GM21447 (cell line): ENCODE measurements at regions not wholly inside any gene's neighbourhood (a gene's known extent, or its start where the extent isn't known, plus 50 kb on each side); places are given as distances from the start of the nearest gene placed in this dataset.

Experiments
- ATAC-seq: cut with Tn5 transposase; IDR thresholded peaks from one replicate; pipeline ENCODE4 v1.9.1; 2021; ENCODE audit not compliant: unreplicated experiment

DNA sequence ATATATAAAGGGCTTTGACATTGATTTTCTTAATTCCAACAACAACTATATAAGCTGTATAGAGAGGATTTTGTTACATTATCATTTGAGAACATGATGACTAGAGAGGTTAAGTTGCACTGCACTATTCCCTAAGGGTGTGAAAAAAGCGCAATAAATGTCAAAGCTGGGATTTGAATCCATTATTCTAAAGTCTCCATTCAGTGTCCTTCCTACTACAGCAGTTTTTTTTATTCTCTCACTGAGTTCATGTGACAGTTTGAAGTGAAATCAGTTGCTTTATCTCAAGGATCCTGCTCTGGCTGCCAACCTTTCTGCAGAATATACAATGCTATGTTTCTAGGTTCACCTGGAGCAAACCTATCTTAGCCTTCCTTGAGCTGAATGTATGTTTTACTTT lies 177.5 kb downstream of the ANKRD50 start:
- ATAC-seq: no peak

DNA sequence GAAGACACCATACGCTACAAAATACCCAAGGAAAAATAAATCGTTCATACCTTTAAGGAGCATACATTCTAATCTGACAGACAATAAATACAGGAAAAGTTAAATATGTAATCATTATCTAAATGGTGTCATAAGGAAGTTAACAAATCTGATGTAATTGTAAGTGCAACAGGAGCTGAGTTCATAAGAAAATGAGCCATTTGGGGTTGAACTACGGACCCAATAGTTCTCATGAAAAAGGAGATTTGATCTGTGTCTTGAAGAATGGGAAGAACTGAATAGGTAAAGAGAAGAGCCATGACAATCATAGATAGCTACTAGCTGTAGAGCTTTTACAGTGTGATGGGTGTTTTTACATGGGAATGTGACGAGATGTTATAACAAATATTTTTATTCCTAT lies 175.6 kb downstream of the ANKRD50 start:
- no peak for ATAC-seq

DNA sequence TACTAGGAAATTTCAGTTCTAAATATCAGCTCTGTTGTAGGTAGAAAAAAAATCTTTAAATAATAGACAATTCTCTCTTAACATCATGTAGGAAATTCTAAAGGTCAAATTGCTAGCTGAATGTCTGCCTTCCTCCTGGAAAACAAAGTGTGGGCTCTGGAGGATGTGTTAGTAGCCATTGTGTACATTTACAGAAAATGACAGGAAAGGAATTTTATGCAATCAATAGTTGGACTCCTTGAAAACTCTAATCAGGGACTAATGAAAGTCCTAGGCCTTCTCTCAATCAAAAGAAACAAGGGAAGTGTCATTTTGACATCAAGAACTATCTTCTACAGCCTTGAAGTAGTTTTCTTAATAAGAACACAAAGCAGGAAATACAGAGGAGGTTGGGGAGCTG lies 174.6 kb downstream of the ANKRD50 start:
- ATAC-seq: no peak

DNA sequence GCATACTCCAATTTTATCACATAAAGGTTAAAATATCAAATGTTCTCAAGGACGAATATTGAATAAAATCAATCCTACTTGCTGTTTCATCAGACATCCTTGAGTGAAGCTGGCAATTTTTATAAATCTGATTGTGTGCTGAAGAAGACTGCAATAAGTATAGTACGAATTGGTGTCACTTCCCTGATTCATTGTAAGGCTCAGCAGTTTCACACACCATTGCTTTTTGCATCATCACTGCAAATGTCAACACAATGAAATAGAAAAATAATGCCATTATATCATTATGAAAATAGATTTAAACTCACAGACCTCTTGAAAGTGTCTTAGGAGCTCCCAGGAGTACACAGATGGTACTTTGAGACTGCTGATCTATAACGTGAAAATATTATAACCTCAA lies 172.5 kb downstream of the ANKRD50 start:
- no peak for ATAC-seq

DNA sequence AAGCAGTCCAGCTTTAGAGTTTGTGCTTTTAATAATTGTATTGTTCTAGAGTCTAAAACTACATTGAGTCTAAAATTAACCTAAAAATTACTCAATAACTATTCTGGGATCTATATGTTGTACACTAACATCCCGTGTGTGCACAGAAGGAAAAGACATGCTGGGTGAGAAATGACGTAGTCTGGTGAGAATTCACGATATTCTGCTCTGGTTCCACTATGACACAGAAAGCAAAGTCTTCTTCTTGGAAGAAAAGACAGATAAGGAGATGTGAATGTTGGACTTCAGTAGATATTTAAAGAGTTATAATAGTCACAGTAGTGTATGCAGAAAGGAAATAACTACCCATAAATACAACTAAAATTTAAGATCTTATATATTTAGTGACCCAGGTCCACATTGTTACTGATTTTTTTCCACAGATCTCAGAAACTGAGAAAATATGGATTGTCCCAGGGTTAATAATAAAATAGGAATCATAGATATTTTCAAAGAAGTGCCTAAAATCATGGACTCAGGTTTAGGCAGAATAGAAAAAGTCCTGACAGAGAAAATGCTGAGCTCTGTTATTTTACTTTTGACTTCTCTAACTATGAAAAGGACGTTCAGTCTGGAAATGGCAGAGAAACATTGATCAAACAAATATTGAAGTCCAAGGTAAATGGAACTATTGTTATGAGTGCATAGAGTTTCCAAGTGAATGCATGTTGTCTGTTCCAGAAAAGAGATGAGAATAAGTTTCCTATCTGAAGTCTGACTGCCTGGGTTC lies 170.7 kb downstream of the ANKRD50 start:
- no peak for ATAC-seq

DNA sequence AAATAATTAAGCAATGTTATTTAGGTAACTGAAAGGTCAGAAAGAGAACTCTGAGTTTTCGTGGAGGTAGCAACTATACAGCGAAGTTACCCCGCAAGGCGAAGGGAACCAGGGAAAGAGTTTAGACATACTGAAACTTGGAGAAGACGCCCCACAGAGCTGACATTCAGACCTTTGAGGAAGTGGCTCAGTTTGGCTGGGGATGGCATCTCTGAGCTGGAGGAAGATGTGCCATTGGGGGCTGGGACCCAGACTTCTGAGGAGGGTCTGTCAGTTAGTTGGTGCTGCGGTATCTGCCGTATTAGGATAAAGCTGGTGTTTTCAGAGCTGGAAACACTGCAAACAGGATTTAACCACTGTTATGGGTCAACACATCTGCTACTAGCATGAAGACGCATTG lies 156.6 kb downstream of the ANKRD50 start:
- ATAC-seq: no peak

DNA sequence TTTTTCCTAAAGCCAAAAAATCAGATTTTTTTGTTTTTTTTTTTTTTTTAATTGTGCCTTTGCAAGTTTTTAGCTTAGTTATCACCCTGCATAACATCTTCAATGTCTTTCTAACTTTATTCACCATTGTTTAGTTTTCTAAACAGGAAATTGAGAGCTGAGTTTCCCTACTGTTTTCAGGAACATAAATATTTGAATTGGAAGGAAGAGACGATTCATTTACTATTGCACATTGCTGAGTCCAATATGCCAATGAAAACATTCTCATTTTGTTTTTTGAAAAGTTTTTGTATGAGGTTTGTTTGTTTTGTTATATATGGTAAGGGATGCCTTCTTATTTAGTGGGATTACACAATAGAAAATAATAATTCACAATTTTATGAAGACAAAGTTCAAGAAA lies 148.4 kb downstream of the ANKRD50 start:
- ATAC-seq: no peak

DNA sequence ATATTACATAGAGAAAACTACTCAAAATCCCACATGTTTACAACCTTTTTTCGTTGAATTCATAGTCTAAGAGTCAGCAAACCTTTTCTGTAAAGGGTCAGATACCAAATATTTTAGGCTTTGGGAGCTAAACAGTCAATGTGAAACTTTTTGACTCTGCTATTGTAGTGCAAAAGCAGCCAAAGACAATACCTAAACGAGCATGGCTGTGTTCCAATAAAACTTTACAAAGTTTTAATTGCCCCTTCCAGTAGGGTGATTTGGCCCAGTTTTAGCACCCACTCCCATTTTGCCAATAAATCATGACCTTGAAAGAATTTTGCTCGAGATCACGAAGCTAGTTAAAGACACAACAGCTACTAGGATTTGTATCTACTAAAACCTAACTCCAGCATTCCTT lies 147.2 kb downstream of the ANKRD50 start:
- ATAC-seq: no peak

DNA sequence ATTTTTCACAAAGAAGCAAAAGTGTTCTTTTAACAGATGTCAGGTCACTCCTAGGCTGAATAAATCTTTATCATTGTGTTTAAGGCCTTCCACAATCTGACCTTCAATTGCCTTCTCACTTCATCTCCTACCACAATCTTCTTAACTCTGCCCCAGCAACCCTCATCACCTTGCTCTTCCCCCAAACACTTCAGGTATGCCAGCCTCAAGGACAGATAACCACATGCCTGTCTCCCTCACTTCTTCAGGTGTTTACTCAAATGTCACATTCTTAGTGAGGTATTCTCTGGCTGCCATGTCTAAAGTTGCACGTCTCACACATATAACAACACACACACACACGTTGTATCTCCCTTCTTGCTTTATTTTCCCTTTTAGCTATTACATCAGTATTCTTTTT lies 146.5 kb downstream of the ANKRD50 start:
- no peak for ATAC-seq

DNA sequence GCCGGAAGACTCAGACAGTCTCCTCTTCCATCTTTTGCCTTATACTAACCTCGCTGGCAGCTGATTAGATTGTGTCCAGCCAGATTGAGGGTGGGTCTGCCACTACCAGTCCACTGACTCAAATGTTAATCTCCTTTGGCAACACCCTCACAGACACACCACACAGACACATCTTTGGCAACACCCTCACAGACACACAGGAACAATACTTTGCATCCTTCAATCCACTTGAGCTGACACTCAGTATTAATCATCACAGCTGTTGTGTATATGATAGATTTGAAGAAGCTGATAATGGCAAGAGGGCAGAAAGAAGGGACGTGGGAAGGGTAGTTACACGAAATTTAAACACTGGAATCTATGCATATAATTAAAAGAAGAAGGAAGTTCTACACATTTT lies 139.5 kb downstream of the ANKRD50 start:
- ATAC-seq: no peak

DNA sequence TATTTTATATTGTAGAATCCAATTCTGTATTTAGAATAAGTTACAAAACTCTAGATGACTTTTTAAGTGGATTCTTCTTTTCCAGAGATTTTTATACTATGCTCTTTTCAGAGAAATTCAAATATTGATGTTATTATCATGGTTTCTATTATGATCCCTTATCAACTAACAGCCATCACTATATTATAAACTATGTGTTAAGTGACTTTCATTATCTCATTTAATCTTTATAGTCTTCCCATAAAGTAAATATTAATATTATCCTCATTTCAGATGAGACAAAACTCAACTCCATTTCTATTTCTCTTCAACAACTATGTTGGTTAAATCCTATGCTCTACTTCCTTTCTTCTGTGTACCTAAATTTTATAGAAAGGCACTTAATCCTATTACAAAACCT lies 132.6 kb downstream of the ANKRD50 start:
- no peak for ATAC-seq

DNA sequence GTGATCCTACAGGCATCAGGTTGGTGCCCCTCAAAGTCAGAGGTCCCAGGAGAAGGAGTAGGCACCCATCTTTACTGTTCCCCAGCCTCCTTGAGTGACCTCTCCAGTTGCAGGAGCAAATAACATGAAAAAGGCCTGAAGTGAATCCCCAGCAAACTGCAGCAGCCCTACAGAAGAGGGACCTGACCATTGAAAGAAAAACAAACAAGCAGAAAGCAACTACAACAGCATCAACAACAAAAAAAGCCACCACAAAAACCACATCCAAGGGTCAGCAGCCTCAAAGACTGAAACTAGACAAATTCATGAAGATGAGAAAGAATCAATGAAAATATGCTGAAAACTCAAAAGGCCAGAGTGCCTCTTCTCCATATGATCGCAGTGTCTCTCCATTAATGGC lies 128.7 kb downstream of the ANKRD50 start:
- ATAC-seq: no peak

DNA sequence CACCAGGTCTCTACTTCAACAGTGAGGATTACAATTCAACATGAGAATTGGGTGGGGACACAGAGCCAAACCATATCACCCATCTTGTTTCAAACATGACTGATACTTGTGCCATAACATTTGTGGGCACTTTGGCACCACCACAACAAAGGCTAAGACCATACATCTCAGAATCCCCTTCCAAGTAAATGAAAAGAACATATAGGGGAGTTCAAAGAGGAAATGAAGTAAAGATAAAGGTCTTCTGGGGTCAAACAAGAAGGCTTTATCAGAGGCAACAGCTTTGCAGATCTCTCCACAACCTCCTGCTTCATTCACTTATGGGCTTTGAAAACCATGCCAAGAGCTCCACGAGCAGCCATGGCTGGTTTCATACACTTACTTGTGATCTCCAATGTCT lies 122.7 kb downstream of the ANKRD50 start:
- no peak for ATAC-seq

DNA sequence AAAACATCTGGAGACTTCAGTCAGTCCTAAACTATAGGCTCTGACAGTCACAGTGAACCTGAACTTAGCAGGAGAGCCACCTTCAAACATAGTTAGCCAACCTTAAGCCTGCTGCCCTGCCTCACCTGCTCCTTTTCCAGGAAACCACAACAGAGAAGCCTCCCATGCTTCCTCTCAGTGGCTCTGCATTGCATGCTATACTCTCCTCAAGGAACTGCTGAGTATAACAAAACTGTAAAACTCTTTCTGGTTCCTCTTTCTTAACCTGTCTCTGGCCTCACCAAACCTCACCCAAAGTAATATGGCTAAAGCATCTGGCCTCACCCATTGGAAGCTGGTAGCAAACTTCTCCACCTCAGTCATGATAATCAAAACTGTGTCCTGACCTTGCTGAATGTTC lies 122.1 kb downstream of the ANKRD50 start:
- no peak for ATAC-seq

DNA sequence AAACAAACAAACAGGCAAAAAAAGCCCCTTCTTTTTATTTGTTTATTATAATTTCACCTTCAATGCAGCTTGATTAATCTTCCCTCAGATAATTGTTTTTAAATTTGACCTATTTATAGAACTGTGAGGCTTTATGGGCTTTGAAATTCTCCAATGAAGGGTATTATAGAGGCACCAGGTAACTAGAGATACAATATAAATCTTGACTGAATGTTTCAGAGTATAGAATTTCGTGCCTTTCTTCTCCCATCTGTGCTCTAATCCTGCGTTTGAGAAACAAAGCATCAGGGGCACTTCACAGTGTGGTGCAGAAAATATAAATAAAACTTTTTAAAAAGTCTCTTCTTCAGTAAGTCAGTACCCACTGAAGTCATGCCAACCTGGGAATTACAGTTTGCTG lies 120.9 kb downstream of the ANKRD50 start:
- no peak for ATAC-seq

DNA sequence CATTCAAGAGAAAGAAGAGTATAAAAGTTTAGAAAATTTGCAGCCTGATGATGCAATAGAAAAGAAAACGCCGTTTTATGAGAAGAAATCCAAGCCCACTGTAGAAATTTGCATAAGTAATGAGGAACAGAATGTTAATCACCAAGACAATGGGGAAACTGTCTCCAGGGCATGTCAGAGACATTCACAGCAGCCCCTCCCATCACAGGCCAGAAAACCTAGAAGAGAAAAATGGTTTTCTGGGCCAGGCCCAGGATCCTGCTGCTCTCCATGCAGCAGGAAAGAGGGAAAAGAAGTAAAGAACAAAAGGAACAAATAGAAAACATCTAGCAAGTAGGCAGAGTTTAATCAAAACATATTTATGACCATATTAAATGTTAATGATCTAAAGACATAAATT lies 119.0 kb downstream of the ANKRD50 start:
- ATAC-seq: no peak

DNA sequence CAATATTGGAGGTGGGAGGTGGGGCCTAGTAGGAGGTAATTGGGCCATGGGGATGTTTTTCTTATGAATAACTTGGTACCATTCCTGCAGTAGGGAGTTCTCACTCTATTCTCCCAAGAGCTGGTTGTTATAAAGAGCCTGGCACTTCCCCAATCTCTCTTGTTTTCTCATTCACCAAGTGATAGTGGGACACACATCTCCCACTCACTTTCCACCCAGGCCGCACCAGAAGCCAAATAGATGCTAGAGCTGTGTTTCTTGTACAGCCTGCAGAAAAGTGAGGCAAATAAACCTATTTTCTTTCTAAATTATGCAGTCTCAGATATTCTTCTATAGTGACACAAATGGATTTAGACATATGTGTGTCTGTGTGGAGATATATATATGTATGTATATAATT lies 117.6 kb downstream of the ANKRD50 start:
- no peak for ATAC-seq

DNA sequence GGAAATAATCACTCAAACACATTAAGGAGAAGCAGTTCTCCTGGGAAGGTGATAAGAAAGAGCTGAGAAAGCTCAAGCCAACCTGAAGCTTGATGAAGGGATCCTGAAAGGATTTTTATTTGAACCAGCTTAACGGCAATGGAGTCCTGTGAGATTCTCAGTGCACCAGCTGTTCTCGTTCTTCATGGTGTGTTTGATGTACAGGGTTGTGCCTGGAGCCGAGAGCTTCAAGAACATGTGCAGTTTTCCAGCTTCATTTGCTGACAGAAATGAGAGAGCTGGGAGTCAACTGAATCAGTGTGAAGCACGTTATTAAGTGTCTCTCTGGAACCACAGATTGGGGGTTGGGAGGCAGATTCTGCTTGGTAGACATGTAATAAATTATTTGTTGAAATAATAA lies 115.7 kb downstream of the ANKRD50 start:
- no peak for ATAC-seq

DNA sequence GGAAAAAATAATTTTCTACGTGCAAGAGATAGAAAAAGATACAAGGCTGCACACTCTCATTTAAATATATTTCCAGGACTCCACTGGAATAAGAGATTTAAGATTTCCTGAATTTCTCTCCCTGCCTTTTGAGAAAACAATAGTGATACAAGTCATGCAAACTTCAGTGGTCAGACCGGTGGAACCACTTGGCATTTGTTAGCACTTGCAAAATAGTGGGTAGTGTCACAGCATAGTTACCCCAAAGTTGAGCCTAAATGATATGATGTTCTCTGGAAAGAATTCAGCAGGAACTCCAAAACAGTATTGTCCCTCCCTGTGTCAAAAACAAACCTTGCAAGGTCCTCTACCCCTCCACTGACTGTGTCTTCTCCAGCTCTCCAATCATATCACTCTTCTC lies 102.3 kb downstream of the ANKRD50 start:
- no peak for ATAC-seq
